ENCODE measurements at regions not wholly inside any gene's neighbourhood (a gene's known extent, or its start where the extent isn't known, plus 50 kb on each side); places are given as distances from the start of the nearest gene placed in this dataset.

DNA sequence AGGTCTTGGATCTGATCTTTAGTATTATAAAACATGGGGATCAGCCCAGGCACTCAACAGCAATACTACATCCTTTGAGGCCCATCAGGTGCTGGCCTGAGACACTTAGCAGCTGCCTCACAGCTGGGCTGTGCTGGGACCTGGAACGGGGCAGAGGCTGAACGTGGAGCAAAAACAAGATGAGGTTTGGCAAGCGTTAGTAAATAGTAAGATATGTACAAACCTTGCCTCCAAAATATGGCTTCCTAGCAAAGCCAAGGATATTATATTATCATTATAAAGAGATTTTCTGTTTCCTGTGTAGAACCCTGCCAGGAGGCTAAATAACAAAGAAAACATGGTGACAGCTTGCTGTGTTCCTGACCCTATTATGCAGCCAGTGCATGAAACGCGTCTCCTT is 60.0 kb upstream of the SPON1 start:
- TF ChIP-seq, protein P1, sequence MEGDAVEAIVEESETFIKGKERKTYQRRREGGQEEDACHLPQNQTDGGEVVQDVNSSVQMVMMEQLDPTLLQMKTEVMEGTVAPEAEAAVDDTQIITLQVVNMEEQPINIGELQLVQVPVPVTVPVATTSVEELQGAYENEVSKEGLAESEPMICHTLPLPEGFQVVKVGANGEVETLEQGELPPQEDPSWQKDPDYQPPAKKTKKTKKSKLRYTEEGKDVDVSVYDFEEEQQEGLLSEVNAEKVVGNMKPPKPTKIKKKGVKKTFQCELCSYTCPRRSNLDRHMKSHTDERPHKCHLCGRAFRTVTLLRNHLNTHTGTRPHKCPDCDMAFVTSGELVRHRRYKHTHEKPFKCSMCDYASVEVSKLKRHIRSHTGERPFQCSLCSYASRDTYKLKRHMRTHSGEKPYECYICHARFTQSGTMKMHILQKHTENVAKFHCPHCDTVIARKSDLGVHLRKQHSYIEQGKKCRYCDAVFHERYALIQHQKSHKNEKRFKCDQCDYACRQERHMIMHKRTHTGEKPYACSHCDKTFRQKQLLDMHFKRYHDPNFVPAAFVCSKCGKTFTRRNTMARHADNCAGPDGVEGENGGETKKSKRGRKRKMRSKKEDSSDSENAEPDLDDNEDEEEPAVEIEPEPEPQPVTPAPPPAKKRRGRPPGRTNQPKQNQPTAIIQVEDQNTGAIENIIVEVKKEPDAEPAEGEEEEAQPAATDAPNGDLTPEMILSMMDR (IDR thresholded peaks at IDR 0.05), result no peak
- TF ChIP-seq POLR2AphosphoS5 (IDR thresholded peaks at IDR 0.05) (no peak), POLR2A (IDR thresholded peaks at IDR 0.05; ENCODE audit: low read depth) (no peak), EP300 (IDR thresholded peaks at IDR 0.05) (no peak)
